SH-SY5Y (cell line): ENCODE measurements at regions not wholly inside any gene's neighbourhood (a gene's known extent, or its start where the extent isn't known, plus 50 kb on each side); places are given as distances from the start of the nearest gene placed in this dataset.

Experiments used
- GATA2 ChIP-seq: IDR thresholded peaks from 2 replicates; pipeline ENCODE4 v1.6.1; 2011; ENCODE audit warnings: mild to moderate bottlenecking, low read depth, low read length
- GATA3 ChIP-seq: IDR thresholded peaks from 2 replicates; pipeline ENCODE4 v1.6.1; 2011; ENCODE audit warnings: low read depth, mild to moderate bottlenecking, low read length, moderate library complexity

- TF ChIP-seq GATA2 = no peak
- TF ChIP-seq GATA3 = no peak
Observed at GRCh38 chr3:72233571-72233970, 448.6 kb upstream of the PROK2 start.
